T follicular helper cell (primary cell): ENCODE measurements at regions not wholly inside any gene's neighbourhood (a gene's known extent, or its start where the extent isn't known, plus 50 kb on each side); places are given as distances from the start of the nearest gene placed in this dataset.
"Not testable (repeated sequence)": the region's sequence is repeated elsewhere in the genome, so short reads cannot be mapped to it uniquely, and the experiment has no call there.

Experiments
- DNase-seq: peaks from one replicate; pipeline ENCODE4 v3.0.0-alpha.2; 2020; ENCODE audit warnings: low read depth

GRCh38 chr1:181172082-181172481, 83.6 kb downstream of the IER5 start:
- no peak for DNase-seq

GRCh38 chr1:181173761-181174447, 85.4 kb downstream of the IER5 start:
- DNase-seq: no peak

- no peak for DNase-seq
These were observed 86.4 kb downstream of the IER5 start for GRCh38 chr1:181174861-181175260.

GRCh38 chr1:181175356-181175910, 86.9 kb downstream of the IER5 start:
- DNase-seq: no peak

GRCh38 chr1:181175955-181176354, 87.5 kb downstream of the IER5 start:
- no peak for DNase-seq

GRCh38 chr1:181178241-181178879, 89.9 kb downstream of the IER5 start:
- DNase-seq: no peak

GRCh38 chr1:181179279-181179986, 90.9 kb downstream of the IER5 start:
- DNase-seq: no peak

- DNase-seq: peak; percentile 12
These were observed 91.5 kb downstream of the IER5 start for GRCh38 chr1:181179987-181180365.

- no peak for DNase-seq
These were observed 92.0 kb downstream of the IER5 start for GRCh38 chr1:181180407-181181031.

GRCh38 chr1:181181792-181182585, 93.5 kb downstream of the IER5 start:
- no peak for DNase-seq

GRCh38 chr1:181184621-181185020, 96.1 kb downstream of the IER5 start:
- no peak for DNase-seq

GRCh38 chr1:181185461-181185860, 97.0 kb downstream of the IER5 start:
- DNase-seq: no peak

- DNase-seq: not testable (repeated sequence)
These were observed 97.6 kb downstream of the IER5 start for GRCh38 chr1:181186133-181186532.

- DNase-seq: no peak
These were observed 99.0 kb downstream of the IER5 start for GRCh38 chr1:181187337-181188126.

GRCh38 chr1:181189245-181189644, 100.7 kb downstream of the IER5 start:
- no peak for DNase-seq

GRCh38 chr1:181189691-181190363, 101.3 kb downstream of the IER5 start:
- DNase-seq: peak; percentile 58

GRCh38 chr1:181190364-181191035, 102.0 kb downstream of the IER5 start:
- DNase-seq: no peak

- no peak for DNase-seq
These were observed 103.1 kb downstream of the IER5 start for GRCh38 chr1:181191494-181192040.

- no peak for DNase-seq
These were observed 103.8 kb downstream of the IER5 start for GRCh38 chr1:181192316-181192715.
